ENCODE measurements at regions not wholly inside any gene's neighbourhood (a gene's known extent, or its start where the extent isn't known, plus 50 kb on each side); places are given as distances from the start of the nearest gene placed in this dataset.
"Not testable (repeated sequence)": the region's sequence is repeated elsewhere in the genome, so short reads cannot be mapped to it uniquely, and the experiment has no call there.

- no peak for DNase-seq (ENCODE audit: low read depth)
Observed at GRCh38 chr21:21858502-21859334, 860.5 kb downstream of the NCAM2 start.

DNA sequence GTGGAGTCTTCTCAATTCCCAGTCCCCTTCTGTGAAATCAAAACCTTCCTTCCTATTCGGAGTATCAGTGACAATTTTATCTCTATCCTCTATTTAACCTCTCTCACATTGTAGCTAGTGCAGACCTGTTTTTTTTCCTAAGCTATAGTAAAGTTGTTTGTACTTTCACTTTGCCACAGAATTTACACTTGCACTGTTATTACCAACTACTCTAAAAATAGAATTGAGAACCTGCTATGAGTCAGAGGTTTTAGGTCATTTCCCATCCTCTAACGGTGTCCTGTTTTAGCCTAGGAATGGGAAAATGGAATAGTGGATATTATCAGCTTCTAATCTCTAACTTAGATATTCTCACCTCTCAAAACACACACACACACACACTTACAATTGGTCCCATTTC is 862.7 kb downstream of the NCAM2 start:
- DNase-seq (ENCODE audit: low read depth), result no peak

GRCh38 chr21:21864321-21864840 is 866.2 kb downstream of the NCAM2 start:
- DNase-seq (ENCODE audit: low read depth), result no peak

DNA sequence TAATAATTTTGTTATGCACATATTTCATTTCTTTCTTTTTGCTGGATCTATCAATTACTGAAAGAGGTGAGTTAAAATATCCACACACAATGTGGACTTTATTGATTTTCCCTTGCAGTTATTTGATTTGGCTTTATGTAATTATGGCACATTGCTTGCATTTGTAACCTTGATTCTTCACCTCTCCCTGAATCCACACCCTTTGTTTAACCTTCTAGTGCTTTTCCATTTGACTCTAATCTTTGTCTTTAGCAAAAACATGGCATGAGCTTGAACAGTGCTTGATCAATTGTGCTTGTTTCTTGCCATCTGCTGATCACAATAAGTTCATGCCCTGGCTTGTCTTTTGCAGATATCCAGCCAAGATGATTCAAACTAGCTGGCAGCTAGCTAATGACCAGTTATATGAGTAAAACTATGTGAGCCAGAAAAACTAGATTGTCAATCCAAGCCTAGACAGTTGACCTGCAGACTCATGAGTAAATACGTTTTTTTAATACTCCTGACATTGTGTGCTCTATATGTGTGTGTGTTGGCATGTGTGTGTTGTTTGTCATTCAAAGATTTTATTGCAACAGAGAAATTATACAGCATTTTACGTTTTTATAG is 899.2 kb downstream of the NCAM2 start:
- no peak for DNase-seq (ENCODE audit: low read depth)

DNA sequence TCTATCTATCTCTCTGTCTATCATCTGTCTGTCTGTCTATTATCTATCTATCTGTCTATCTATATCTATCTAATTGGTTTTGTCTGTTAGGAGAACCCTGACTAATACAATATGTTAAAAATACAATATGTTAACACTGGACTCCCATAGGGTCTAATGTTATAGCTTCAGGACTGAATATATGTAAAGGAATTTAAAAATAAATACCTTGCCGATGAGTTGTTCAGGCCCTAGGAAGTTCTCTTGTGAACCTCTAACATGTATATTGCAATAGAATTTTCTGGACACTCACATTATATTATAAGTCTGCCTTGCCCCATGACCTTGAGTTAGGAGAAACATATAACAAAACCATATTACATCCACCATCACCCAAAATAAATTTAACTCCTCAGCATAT is 900.6 kb downstream of the NCAM2 start:
- no peak for DNase-seq (ENCODE audit: low read depth)

- DNase-seq (ENCODE audit: low read depth), result not testable (repeated sequence)
Observed at GRCh38 chr21:21902416-21902815, 904.2 kb downstream of the NCAM2 start.

GRCh38 chr21:21907271-21907670 is 909.1 kb downstream of the NCAM2 start:
- no peak for DNase-seq (ENCODE audit: low read depth)

DNA sequence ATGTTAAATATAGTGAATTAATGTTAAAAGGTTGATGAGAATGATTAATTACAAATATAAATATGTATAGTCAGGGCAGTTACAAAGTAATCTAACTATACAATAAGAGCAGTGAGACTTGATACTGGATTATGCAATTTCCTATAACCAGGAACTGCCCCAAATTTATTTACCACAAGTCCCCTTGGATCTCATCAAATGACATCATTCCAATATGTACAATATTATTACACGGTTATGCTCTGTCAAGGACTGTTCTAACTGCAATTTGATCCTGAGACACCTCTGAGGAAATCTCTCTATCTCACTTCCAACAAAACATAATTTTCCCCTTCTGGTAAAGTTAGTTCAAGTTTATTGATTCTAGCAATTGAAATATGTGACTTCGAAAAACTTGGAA is 917.6 kb downstream of the NCAM2 start:
- no peak for DNase-seq (ENCODE audit: low read depth)

DNA sequence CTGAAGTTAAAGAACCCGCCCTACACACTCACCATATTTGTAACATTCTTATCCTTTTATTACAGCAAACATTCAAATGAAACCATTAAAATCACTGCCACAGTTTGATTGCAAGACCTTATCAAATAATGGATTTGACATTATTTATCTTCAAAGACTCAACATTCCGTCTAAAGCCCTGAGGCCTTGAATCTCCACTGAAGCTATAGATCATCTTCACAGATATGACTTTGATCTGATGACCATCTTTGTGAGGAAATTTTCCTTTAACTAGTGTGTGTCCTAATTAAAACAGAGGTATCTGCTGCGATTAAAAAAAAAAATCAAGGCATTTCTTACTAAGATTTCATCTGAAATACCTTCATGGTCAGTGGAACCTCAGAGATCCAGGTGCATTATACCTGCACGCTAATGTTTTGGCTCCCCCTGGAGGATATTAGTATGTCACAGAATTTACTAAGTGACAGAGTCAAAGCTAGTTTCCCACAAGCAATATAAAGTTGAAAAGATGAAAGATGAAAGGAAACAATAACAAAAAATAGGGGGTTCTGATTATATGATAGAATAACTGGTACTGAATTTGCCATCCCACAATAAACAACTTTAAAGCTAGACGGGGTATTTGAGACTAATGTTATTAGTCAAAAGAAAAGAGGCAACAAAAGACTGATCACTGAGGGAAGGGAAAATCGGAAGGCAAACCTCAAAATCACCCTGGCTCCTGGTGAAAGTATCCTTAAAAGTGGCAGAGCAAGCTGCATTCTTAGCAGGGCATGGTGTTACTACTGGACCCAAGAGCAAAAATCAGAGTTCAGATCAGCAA is 923.4 kb downstream of the NCAM2 start:
- no peak for DNase-seq (ENCODE audit: low read depth)

DNA sequence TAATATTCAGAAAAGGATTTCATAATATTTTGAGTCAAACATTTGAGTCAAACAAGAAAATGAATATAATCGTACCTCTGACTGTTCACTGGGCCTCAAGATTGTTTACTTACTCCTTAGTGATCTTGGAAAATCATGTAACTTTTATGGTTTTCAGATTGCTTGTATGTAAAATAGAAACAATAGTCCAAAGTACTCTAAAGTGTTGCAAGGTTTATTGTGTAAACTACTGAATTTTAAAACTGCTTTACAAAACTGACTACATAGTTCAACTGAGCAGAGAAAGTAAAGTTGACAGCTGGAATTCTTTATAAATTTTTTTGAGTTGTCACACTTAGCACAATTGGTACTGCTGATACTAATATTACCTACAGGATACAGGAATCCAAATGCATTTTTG is 931.0 kb downstream of the NCAM2 start:
- DNase-seq (ENCODE audit: low read depth), result no peak

- DNase-seq (ENCODE audit: low read depth), result no peak
Observed at GRCh38 chr21:21929789-21930188, 931.6 kb downstream of the NCAM2 start.

DNA sequence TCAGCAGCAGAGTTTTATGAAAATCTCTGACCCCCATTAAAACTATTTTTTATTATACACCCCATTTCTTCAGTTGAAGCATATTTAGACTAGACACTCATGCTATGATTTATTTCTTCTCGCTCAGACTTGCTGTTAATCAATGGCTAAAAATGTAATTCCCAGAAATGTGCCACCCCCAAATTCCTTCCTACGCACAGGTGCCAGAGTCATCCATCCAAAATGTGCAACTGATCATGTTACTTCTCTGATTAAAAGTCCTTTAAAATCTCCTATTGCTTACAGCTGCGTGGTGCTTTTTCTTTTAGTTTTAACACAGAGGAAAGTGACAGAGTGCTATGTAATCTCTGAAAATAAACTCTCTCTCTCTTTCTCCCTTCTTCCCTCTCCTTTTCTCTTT is 954.4 kb downstream of the NCAM2 start:
- no peak for DNase-seq (ENCODE audit: low read depth)

- DNase-seq (ENCODE audit: low read depth), result no peak
Observed at GRCh38 chr21:21955204-21955603, 957.0 kb downstream of the NCAM2 start.

GRCh38 chr21:21957490-21957889 is 959.3 kb downstream of the NCAM2 start:
- DNase-seq (ENCODE audit: low read depth), result no peak

DNA sequence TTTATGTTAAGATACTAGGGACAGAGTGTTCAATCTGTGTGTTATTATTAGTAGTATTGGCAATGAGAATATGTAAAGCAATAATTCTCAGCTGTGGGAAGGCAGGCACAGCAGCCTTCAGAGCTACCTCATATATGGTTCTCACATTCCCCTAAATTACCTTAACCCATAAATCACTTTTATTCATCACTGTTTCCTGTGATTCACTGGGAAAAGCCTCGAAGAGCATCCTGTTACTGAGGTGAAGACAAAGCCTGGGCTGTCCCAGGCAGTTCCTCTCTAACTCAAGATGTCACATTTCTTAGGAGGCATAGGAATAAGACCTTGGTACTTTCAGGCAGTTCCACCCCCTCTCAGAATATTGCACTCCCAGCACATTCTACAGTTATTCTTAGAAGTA is 965.7 kb downstream of the NCAM2 start:
- no peak for DNase-seq (ENCODE audit: low read depth)

GRCh38 chr21:21968810-21969209 is 970.6 kb downstream of the NCAM2 start:
- no peak for DNase-seq (ENCODE audit: low read depth)

DNA sequence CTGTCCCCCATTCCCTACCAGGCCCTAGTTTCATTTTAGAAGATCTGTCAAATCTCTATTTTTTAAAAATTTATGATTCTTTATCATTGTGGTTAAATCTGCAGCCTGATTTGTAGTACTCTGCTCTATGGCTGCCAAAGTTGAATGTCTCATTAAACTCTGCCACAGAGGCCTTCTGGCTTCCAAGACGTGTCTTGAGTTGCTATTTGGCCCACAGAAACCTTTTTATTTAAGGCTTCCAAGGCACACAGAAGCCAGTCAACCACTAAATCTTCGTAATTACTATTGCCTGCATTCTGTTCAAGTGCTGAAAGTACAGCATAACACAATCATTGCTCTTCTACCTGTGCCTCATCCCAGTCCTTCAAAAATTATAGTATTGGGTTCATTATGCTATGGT is 971.0 kb downstream of the NCAM2 start:
- no peak for DNase-seq (ENCODE audit: low read depth)

DNA sequence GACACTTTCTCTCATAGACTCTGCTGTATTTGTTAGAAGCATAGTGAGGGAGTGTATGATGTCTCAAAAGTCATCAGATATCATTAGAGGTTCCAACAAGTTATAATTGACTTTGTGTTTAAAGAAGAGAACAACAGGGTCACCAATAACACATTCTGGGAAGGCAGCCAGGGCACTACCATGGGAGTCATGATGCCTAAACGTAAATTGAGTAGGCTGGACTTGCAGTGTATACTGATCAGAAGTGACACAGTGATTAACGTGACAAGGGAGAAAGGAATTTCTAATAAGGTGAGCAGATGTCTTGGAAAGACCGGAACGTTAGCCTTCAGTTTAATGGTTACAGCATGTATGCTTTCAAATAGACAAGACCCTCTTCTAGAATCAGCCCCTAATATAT is 973.2 kb downstream of the NCAM2 start:
- no peak for DNase-seq (ENCODE audit: low read depth)

DNA sequence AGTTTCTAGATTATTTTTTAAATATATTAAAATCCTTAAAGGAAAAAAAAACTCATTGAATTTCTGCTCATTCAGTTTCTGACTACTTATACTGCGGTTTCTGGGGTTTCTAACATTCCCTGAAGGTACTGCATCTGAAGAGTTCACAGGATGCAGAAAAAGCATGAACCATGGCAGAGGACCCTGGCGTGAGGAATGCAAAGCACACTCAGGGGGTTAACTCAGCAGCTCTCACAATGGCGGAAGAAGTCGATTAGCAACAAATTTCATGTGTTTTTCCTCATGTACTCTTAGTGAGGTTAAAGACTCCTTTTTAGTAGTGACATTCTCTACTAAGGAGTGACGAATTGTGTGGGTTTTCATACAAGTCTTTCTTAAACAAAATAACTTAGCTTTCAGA is 975.6 kb downstream of the NCAM2 start:
- no peak for DNase-seq (ENCODE audit: low read depth)

- DNase-seq (ENCODE audit: low read depth), result no peak
Observed at GRCh38 chr21:21996891-21997290, 998.7 kb downstream of the NCAM2 start.

DNA sequence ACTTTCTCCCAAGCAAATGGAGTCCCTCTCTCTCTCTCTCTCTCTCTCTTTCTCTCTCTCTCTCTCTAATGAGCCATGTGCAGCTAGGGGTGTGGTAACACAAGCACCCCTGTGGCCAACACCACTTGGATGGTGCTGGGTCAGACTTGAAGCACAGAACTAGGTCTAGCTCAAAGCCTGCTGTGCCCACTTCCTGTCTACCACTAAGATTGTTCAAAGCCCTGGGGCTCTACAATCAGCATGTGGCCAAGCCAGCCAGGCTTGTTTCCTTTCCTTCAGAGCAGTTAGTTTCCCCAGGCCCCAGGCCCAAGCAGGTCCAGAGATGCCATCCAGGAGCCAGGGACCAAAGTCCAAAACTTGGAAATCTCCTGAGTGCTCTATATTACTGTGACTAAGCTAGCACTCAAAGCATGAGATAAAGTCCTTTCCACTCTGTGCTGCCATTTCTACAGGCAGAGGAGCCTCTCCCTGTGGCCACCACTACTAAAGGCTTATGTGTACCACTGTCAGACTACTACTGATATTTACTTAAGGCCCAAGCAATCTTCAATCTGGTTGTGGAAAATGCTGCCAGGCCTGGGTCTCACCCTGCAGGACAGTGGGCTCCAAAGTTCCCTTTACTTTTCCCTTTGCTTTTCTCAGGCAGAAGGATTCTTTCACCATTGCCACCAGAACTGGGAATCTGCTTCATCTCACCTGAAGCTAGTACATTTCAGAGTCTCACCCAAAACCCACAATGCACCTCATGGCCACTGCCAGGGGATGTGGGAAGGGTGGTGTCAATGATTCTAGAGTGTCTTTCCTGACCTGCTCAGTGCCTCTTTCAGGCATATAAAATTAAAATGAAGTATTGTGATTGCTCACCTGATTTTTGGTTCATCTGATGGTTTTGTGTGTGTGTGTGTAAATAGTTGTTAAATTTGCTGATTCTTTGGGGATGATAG is 999.5 kb downstream of the NCAM2 start:
- no peak for DNase-seq (ENCODE audit: low read depth)

DNA sequence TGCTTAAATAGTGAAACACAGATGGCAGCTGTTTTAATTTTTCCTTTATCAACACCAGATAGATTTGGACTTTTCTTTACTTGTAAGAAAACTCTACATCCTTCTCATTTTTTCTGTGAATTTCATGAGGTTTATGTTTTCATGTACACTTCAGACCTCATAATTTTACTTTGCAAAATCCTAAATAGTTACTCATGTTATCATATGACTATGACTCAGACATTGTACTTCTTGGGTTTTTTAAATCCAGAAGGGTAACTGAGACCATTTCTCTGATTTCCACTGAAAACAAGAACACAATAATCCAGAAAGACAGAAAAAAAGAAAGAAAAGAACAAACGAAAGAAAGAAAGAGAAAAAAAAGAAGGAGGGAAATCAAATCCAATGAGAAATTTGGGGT is 1021.6 kb downstream of the NCAM2 start:
- no peak for DNase-seq (ENCODE audit: low read depth)
